CD14-positive monocyte (primary cell): ENCODE measurements at regions not wholly inside any gene's neighbourhood (a gene's known extent, or its start where the extent isn't known, plus 50 kb on each side); places are given as distances from the start of the nearest gene placed in this dataset.

ENCODE experiments used
- DNase-seq, 3 donors: peaks; one replicate each; pipeline ENCODE4 v3.0.0-alpha.2; 2011 to 2022
- H2AFZ ChIP-seq: 2 replicates; pipeline ENCODE4 v1.6.0; 2012; ENCODE audit warnings: mild to moderate bottlenecking, low read depth, low read length, inconsistent platforms; ENCODE audit not compliant: insufficient read depth, poor library complexity, severe bottlenecking
- H3K27ac ChIP-seq, 2 donors: 1 replicate in 1 of 2; 2 replicates in 1 of 2; pipeline ENCODE4 v1.5.1; 2012 to 2013; ENCODE audit warnings: low read length in 2 of 2, control low read depth in 1 of 2, inconsistent platforms in 1 of 2, low read depth in 1 of 2, mild to moderate bottlenecking in 1 of 2
- H3K27me3 ChIP-seq, 2 donors: one replicate each; pipeline versions ENCODE4 v1.6.0 to v1.6.1; 2011 to 2013; ENCODE audit warnings: low read length in 2 of 2; ENCODE audit not compliant: control insufficient read depth in 2 of 2, insufficient read depth in 2 of 2
- H3K36me3 ChIP-seq, 2 donors: replicated peaks in 1 of 2; 1 replicate in 1 of 2; 2 replicates in 1 of 2; pipeline versions ENCODE4 v1.5.1 to v1.6.1; 2012 to 2013; ENCODE audit warnings: low read length in 2 of 2, control low read depth in 1 of 2, inconsistent platforms in 1 of 2, mild to moderate bottlenecking in 1 of 2; ENCODE audit not compliant: insufficient read depth in 2 of 2, control insufficient read depth in 1 of 2
- H3K4me1 ChIP-seq, 2 donors: 1 replicate in 1 of 2; 2 replicates in 1 of 2; pipeline versions ENCODE4 v1.5.1 to v1.6.1; 2012 to 2013; ENCODE audit warnings: low read length in 2 of 2, control low read depth in 1 of 2, inconsistent platforms in 1 of 2, mild to moderate bottlenecking in 1 of 2, moderate library complexity in 1 of 2; ENCODE audit not compliant: insufficient read depth in 2 of 2, control insufficient read depth in 1 of 2
- H3K4me2 ChIP-seq: replicated peaks from 2 replicates; pipeline ENCODE3; 2012; ENCODE audit warnings: low read length, moderate library complexity, mild to moderate bottlenecking; ENCODE audit not compliant: poor library complexity, severe bottlenecking; ENCODE audit errors: extremely low read depth
- H3K4me3 ChIP-seq, 3 experiments: fragments of 200-600 bp in 1 of 3; sonication (generic) in 1 of 3; replicated peaks in 1 of 3; 1 replicate in 2 of 3; 2 replicates in 1 of 3; pipeline ENCODE4 v1.5.1; 2011 to 2013; ENCODE audit warnings: low read length in 3 of 3, mild to moderate bottlenecking in 3 of 3, control low read depth in 2 of 3, low read depth in 2 of 3, inconsistent platforms in 1 of 3, moderate library complexity in 1 of 3
- H3K79me2 ChIP-seq: 2 replicates; pipeline ENCODE4 v1.6.0; 2012; ENCODE audit warnings: mild to moderate bottlenecking, control low read depth, inconsistent platforms, low read length, moderate library complexity; ENCODE audit not compliant: insufficient read depth
- H3K9ac ChIP-seq: 2 replicates; pipeline ENCODE4 v1.6.0; 2017; ENCODE audit warnings: low read length, mild to moderate bottlenecking; ENCODE audit not compliant: insufficient read depth, poor library complexity, severe bottlenecking
- H3K9me3 ChIP-seq, 2 donors: replicated peaks in 1 of 2; 1 replicate in 1 of 2; 2 replicates in 1 of 2; pipeline versions ENCODE4 v1.5.1 to v1.6.1; 2012 to 2013; ENCODE audit warnings: low read length in 2 of 2, control low read depth in 1 of 2; ENCODE audit not compliant: control insufficient read depth in 1 of 2, insufficient read depth in 1 of 2
- H4K20me1 ChIP-seq: 2 replicates; pipeline ENCODE4 v1.6.0; 2012; ENCODE audit warnings: mild to moderate bottlenecking, low read length, control low read depth, moderate library complexity; ENCODE audit not compliant: insufficient read depth
- H3K27ac Mint-ChIP-seq, 7 donors: one replicate each; pipeline ENCODE4 v1.8.0; 2020; ENCODE audit warnings: mild to moderate bottlenecking in 7 of 7, mixed read lengths in 7 of 7, moderate library complexity in 6 of 7, inconsistent platforms in 2 of 7
- H3K27me3 Mint-ChIP-seq, 3 donors: one replicate each; pipeline ENCODE4 v1.8.0; 2021 to 2022; ENCODE audit warnings: low read depth in 3 of 3, mild to moderate bottlenecking in 3 of 3, mixed read lengths in 3 of 3, moderate library complexity in 3 of 3, inconsistent platforms in 1 of 3
- H3K36me3 Mint-ChIP-seq, 2 donors: one replicate each; pipeline ENCODE4 v1.8.0; 2020; ENCODE audit warnings: mixed read lengths in 2 of 2, inconsistent platforms in 1 of 2, mild to moderate bottlenecking in 1 of 2
- H3K4me1 Mint-ChIP-seq: one replicate; pipeline ENCODE4 v1.8.0; 2020; ENCODE audit warnings: mild to moderate bottlenecking, mixed read lengths
- H3K4me3 Mint-ChIP-seq, 2 donors: one replicate each; pipeline ENCODE4 v1.8.0; 2020; ENCODE audit warnings: mild to moderate bottlenecking in 2 of 2, mixed read lengths in 2 of 2, moderate library complexity in 1 of 2
- H3K9me3 Mint-ChIP-seq, 7 donors: one replicate each; pipeline ENCODE4 v1.8.0; 2020 to 2022; ENCODE audit warnings: mixed read lengths in 7 of 7, mild to moderate bottlenecking in 6 of 7, moderate library complexity in 6 of 7, inconsistent platforms in 2 of 7
- CTCF ChIP-seq: fragments of 200-600 bp; IDR thresholded peaks from one replicate; pipeline ENCODE4 v1.8.0; 2022; ENCODE audit warnings: antibody characterized with exemption, mild to moderate bottlenecking
- WGBS: methylation state at CpG from one replicate; pipeline ENCODE4 v1.1.5; 2013; ENCODE audit warnings: missing lambda C conversion rate; ENCODE audit not compliant: insufficient coverage; 5-methylcytosine and 5-hydroxymethylcytosine counted together
- intact Hi-C, 2 donors: fragments of 100-400 bp; cut with micrococcal nuclease; formaldehyde crosslinking; loops; one replicate each; pipeline versions ENCODE4 v1.15.0 to v1.15.1; 2023

GRCh38 chr9:135023088-135023785 is 64.2 kb upstream of the OLFM1 start:
- no peak overlapping the region for H3K4me3 Mint-ChIP-seq
- H3K36me3 ChIP-seq, result no peaks in the 10 kb centered on the region
- H3K4me1 ChIP-seq, result no peaks in the 10 kb centered on the region
- intact Hi-C loops, result no loop called here
- H3K4me1 Mint-ChIP-seq, result no peaks in the 10 kb centered on the region
- no peak overlapping the region for H2AFZ ChIP-seq
- no peaks in the 10 kb centered on the region for H3K79me2 ChIP-seq
- peaks cover 10 to 34% (median 19%) of the 10 kb centered on the region in 3 donors for H3K27me3 Mint-ChIP-seq
- WGBS, result 92% methylated on average over 2 of the region's 9 CpGs
- peaks cover 0 to 7% (median 2%) of the 10 kb centered on the region in 7 donors for H3K9me3 Mint-ChIP-seq
- H3K4me2 ChIP-seq, result no peak overlapping the region
- no peak overlapping the region for H3K27ac Mint-ChIP-seq
- no peaks in the 10 kb centered on the region for H3K27me3 ChIP-seq
- H4K20me1 ChIP-seq, result no peaks in the 10 kb centered on the region
- H3K9ac ChIP-seq, result no peak overlapping the region
- no peaks in the 10 kb centered on the region for H3K36me3 Mint-ChIP-seq
- DNase-seq, result no peak
- no peak for TF ChIP-seq CTCF
- H3K9me3 ChIP-seq, result no peaks in the 10 kb centered on the region
- H3K27ac ChIP-seq, result no peak overlapping the region
- H3K4me3 ChIP-seq, result no peak overlapping the region

GRCh38 chr9:135023786-135024405 is 63.6 kb upstream of the OLFM1 start:
- intact Hi-C loops, result no loop called here
- no peak overlapping the region for H3K27ac ChIP-seq
- H3K27me3 Mint-ChIP-seq, result peaks cover 10 to 34% (median 15%) of the 10 kb centered on the region in 3 donors
- H3K4me1 ChIP-seq, result no peaks in the 10 kb centered on the region
- TF ChIP-seq CTCF, result no peak
- 89% methylated on average over 12 of the region's 15 CpGs for WGBS
- H3K9me3 ChIP-seq, result no peaks in the 10 kb centered on the region
- H3K36me3 Mint-ChIP-seq, result no peaks in the 10 kb centered on the region
- no peak overlapping the region for H3K4me3 ChIP-seq
- no peak overlapping the region for H3K4me3 Mint-ChIP-seq
- no peak for DNase-seq
- H3K9me3 Mint-ChIP-seq, result peaks cover 0 to 7% (median 2%) of the 10 kb centered on the region in 7 donors
- H4K20me1 ChIP-seq, result no peaks in the 10 kb centered on the region
- H2AFZ ChIP-seq, result no peak overlapping the region
- no peaks in the 10 kb centered on the region for H3K36me3 ChIP-seq
- H3K9ac ChIP-seq, result no peak overlapping the region
- no peaks in the 10 kb centered on the region for H3K4me1 Mint-ChIP-seq
- H3K27me3 ChIP-seq, result no peaks in the 10 kb centered on the region
- H3K27ac Mint-ChIP-seq, result no peak overlapping the region
- no peak overlapping the region for H3K4me2 ChIP-seq
- H3K79me2 ChIP-seq, result no peaks in the 10 kb centered on the region
